OCI-LY3 (cell line): ENCODE measurements at regions not wholly inside any gene's neighbourhood (a gene's known extent, or its start where the extent isn't known, plus 50 kb on each side); places are given as distances from the start of the nearest gene placed in this dataset.

ENCODE experiments used
- H2AFZ ChIP-seq: fragments of 200-600, 300-600 bp; shearing (Covaris generic); 2 replicates; pipeline ENCODE4 v1.6.0; 2014; ENCODE audit warnings: antibody characterized with exemption, low read depth, low read length
- H3K27ac ChIP-seq: fragments of 200-600, 300-600 bp; sonication (generic); 2 replicates; pipeline ENCODE4 v1.5.1; 2014; ENCODE audit warnings: mild to moderate bottlenecking, low read length, moderate library complexity, mixed read lengths
- H3K27me3 ChIP-seq: fragments of 200-600, 300-600 bp; sonication (generic); 2 replicates; pipeline ENCODE4 v1.6.1; 2014; ENCODE audit warnings: low read depth, low read length, mixed read lengths
- H3K36me3 ChIP-seq: fragments of 200-600, 300-600 bp; sonication (generic); replicated peaks from 2 replicates; pipeline ENCODE3; 2014; ENCODE audit warnings: low read depth, low read length, mixed read lengths
- H3K4me1 ChIP-seq: fragments of 300-600, 200-600 bp; sonication (generic); 2 replicates; pipeline ENCODE4 v1.6.1; 2014; ENCODE audit warnings: low read length, mixed read lengths
- H3K4me2 ChIP-seq: fragments of 200-600, 300-600 bp; sonication (generic); 2 replicates; pipeline ENCODE4 v1.6.1; 2014; ENCODE audit warnings: low read length, mixed read lengths
- H3K4me3 ChIP-seq: fragments of 300-600, 200-600 bp; sonication (generic); 2 replicates; pipeline ENCODE4 v1.5.1; 2014; ENCODE audit warnings: antibody characterized with exemption, mild to moderate bottlenecking, low read length, moderate library complexity
- H3K79me2 ChIP-seq: fragments of 300-600, 200-600 bp; shearing (Covaris generic); 2 replicates; pipeline ENCODE4 v1.6.1; 2014; ENCODE audit warnings: mild to moderate bottlenecking, low read length, mixed read lengths
- H3K9ac ChIP-seq: fragments of 300-600, 200-600 bp; shearing (Covaris generic); 2 replicates; pipeline ENCODE4 v1.6.0; 2014; ENCODE audit warnings: mild to moderate bottlenecking, low read length, moderate library complexity
- H3K9me3 ChIP-seq: fragments of 200-600, 300-600 bp; shearing (Covaris generic); 2 replicates; pipeline ENCODE4 v1.6.1; 2014; ENCODE audit warnings: low read length, mixed read lengths; ENCODE audit not compliant: insufficient read depth
- H4K20me1 ChIP-seq: fragments of 200-600, 300-600 bp; sonication (generic); 2 replicates; pipeline ENCODE4 v1.6.1; 2016; ENCODE audit warnings: low read length, mixed read lengths; ENCODE audit not compliant: insufficient read depth
- CTCF ChIP-seq: fragments of 200-600, 300-600 bp; sonication (generic); IDR thresholded peaks from 2 replicates; pipeline ENCODE4 v1.5.1; 2014; ENCODE audit warnings: antibody characterized with exemption, low read length, low read depth
- EZH2phosphoT487 ChIP-seq: fragments of 200-600 bp; shearing (Covaris generic); IDR thresholded peaks from 2 replicates; pipeline ENCODE4 v1.6.1; 2018; ENCODE audit warnings: antibody characterized with exemption, mixed run types, low read depth

GRCh38 chr5:51748647-51749046 is 365.4 kb downstream of the ISL1 start:
- H3K9me3 ChIP-seq, result no peaks in the 10 kb centered on the region

More at GRCh38 chr5:51748647-51749046, 365.4 kb downstream of the ISL1 start:
- Histone ChIP-seq H2AFZ (no peak overlapping the region), H3K36me3 (no peaks in the 10 kb centered on the region), H3K9ac (no peak overlapping the region), H3K79me2 (no peaks in the 10 kb centered on the region), H3K4me1 (no peaks in the 10 kb centered on the region), H3K4me3 (no peak overlapping the region), H3K27me3 (no peaks in the 10 kb centered on the region), H3K4me2 (no peak overlapping the region), H4K20me1 (no peaks in the 10 kb centered on the region), H3K27ac (no peak overlapping the region)
- TF ChIP-seq EZH2phosphoT487 (no peak), CTCF (no peak)
